ENCODE measurements at regions not wholly inside any gene's neighbourhood (a gene's known extent, or its start where the extent isn't known, plus 50 kb on each side); places are given as distances from the start of the nearest gene placed in this dataset.

GRCh38 chr6:93104195-93104817 lies 315.1 kb downstream of the EPHA7 start:
- no peak overlapping the region for H3K4me3 ChIP-seq
- H3K27me3 ChIP-seq: no peaks in the 10 kb centered on the region
- no peak for DNase-seq (ENCODE audit: low spot score in 2 of 2)
- no peaks in the 10 kb centered on the region for H3K9me3 ChIP-seq
- no peak for TF ChIP-seq POLR2A (IDR thresholded peaks at IDR 0.05)
- TF ChIP-seq POLR2AphosphoS5 (IDR thresholded peaks at IDR 0.05): no peak
- no peak for TF ChIP-seq CTCF (IDR thresholded peaks at IDR 0.05)
- H3K36me3 ChIP-seq: no peaks in the 10 kb centered on the region
- intact Hi-C loops (cut with DNase I; ENCODE audit: low total_unique reads): no loop called here
- H3K27ac ChIP-seq: no peak overlapping the region
- H3K4me1 ChIP-seq: no peaks in the 10 kb centered on the region

- Histone ChIP-seq H3K27me3 (no peaks in the 10 kb centered on the region), H3K4me3 (no peak overlapping the region), H3K4me1 (no peaks in the 10 kb centered on the region), H3K36me3 (no peaks in the 10 kb centered on the region), H3K9me3 (no peaks in the 10 kb centered on the region), H3K27ac (no peak overlapping the region)
- no peak for DNase-seq (ENCODE audit: low spot score in 2 of 2)
- intact Hi-C loops (cut with DNase I; ENCODE audit: low total_unique reads): no loop called here
- TF ChIP-seq POLR2A (IDR thresholded peaks at IDR 0.05): no peak
- no peak for TF ChIP-seq POLR2AphosphoS5 (IDR thresholded peaks at IDR 0.05)
- TF ChIP-seq CTCF (IDR thresholded peaks at IDR 0.05): no peak
Observed at GRCh38 chr6:93088621-93089501, 330.5 kb downstream of the EPHA7 start.

- H3K27ac ChIP-seq: no peak overlapping the region
- intact Hi-C loops (cut with DNase I; ENCODE audit: low total_unique reads): no loop called here
- H3K36me3 ChIP-seq: no peaks in the 10 kb centered on the region
- H3K27me3 ChIP-seq: no peaks in the 10 kb centered on the region
- no peaks in the 10 kb centered on the region for H3K4me1 ChIP-seq
- H3K9me3 ChIP-seq: no peaks in the 10 kb centered on the region
- TF ChIP-seq CTCF (IDR thresholded peaks at IDR 0.05) (no peak), POLR2A (IDR thresholded peaks at IDR 0.05) (no peak), POLR2AphosphoS5 (IDR thresholded peaks at IDR 0.05) (no peak)
- H3K4me3 ChIP-seq: no peak overlapping the region
- no peak for DNase-seq (ENCODE audit: low spot score in 2 of 2)
Observed at GRCh38 chr6:93087606-93088005, 331.8 kb downstream of the EPHA7 start.

GRCh38 chr6:93086351-93086750 lies 333.0 kb downstream of the EPHA7 start:
- TF ChIP-seq POLR2AphosphoS5 (IDR thresholded peaks at IDR 0.05) (no peak), CTCF (IDR thresholded peaks at IDR 0.05) (no peak), POLR2A (IDR thresholded peaks at IDR 0.05) (no peak)

More at GRCh38 chr6:93086351-93086750, 333.0 kb downstream of the EPHA7 start:
- H3K36me3 ChIP-seq: no peaks in the 10 kb centered on the region
- intact Hi-C loops (cut with DNase I; ENCODE audit: low total_unique reads): no loop called here
- no peaks in the 10 kb centered on the region for H3K27me3 ChIP-seq
- no peak for DNase-seq (ENCODE audit: low spot score in 2 of 2)
- no peaks in the 10 kb centered on the region for H3K4me1 ChIP-seq
- no peaks in the 10 kb centered on the region for H3K9me3 ChIP-seq
- H3K4me3 ChIP-seq: no peak overlapping the region
- no peak overlapping the region for H3K27ac ChIP-seq

All from breast epithelium (tissue), 4 donors.